B cell (primary cell): ENCODE measurements at regions not wholly inside any gene's neighbourhood (a gene's known extent, or its start where the extent isn't known, plus 50 kb on each side); places are given as distances from the start of the nearest gene placed in this dataset.

ENCODE experiments used
- EZH2 ChIP-seq: IDR thresholded peaks from 2 replicates; pipeline ENCODE4 v1.6.1; 2012; ENCODE audit warnings: borderline replicate concordance, low read depth, mild to moderate bottlenecking, moderate library complexity, low read length; ENCODE audit not compliant: insufficient read depth, poor library complexity, severe bottlenecking
- TF ChIP-seq, protein P1 (sequence below): fragments of 200-600 bp; IDR thresholded peaks from one replicate; pipeline ENCODE4 v1.8.0; 2022; ENCODE audit warnings: antibody characterized with exemption, mild to moderate bottlenecking

- TF ChIP-seq, protein P1, sequence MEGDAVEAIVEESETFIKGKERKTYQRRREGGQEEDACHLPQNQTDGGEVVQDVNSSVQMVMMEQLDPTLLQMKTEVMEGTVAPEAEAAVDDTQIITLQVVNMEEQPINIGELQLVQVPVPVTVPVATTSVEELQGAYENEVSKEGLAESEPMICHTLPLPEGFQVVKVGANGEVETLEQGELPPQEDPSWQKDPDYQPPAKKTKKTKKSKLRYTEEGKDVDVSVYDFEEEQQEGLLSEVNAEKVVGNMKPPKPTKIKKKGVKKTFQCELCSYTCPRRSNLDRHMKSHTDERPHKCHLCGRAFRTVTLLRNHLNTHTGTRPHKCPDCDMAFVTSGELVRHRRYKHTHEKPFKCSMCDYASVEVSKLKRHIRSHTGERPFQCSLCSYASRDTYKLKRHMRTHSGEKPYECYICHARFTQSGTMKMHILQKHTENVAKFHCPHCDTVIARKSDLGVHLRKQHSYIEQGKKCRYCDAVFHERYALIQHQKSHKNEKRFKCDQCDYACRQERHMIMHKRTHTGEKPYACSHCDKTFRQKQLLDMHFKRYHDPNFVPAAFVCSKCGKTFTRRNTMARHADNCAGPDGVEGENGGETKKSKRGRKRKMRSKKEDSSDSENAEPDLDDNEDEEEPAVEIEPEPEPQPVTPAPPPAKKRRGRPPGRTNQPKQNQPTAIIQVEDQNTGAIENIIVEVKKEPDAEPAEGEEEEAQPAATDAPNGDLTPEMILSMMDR, result no peak
- no peak for TF ChIP-seq EZH2
Observed at GRCh38 chr1:218064426-218064825, 220.7 kb upstream of the RRP15 start.
